Caco-2 (cell line): ENCODE measurements at regions not wholly inside any gene's neighbourhood (a gene's known extent, or its start where the extent isn't known, plus 50 kb on each side); places are given as distances from the start of the nearest gene placed in this dataset.

Experiments
- BruUV-seq: library from RNA; stranded (reverse); fragments of 400-500 nt; replicated peaks from 2 replicates; lab custom pipeline; 2021; lab: Mats Ljungman, UMichigan
- CTCF ChIA-PET: fragments of 300-600 bp; sonication (Branson Sonifier 250); formaldehyde crosslinking; loops from one replicate; lab custom pipeline; 2022; ENCODE audit warnings: antibody characterized with exemption; lab: Charles Lee
- POLR2A ChIA-PET: fragments of 300-600 bp; sonication (Branson Sonifier 250); formaldehyde crosslinking; loops from one replicate; lab custom pipeline; 2022; ENCODE audit warnings: antibody characterized with exemption; lab: Charles Lee
- DNase-seq, 2 experiments: peaks; one replicate each; pipeline versions ENCODE4 v3.0.0 to v3.0.0-alpha.2; 2020 to 2022
- H3K27me3 ChIP-seq: replicated peaks from 2 replicates; pipeline ENCODE4 v1.6.0; 2011; ENCODE audit warnings: low read length; ENCODE audit not compliant: control insufficient read depth, insufficient read depth
- H3K36me3 ChIP-seq: 2 replicates; pipeline ENCODE4 v1.5.1; 2011; ENCODE audit warnings: low read length; ENCODE audit not compliant: control insufficient read depth, insufficient read depth
- H3K4me1 ChIP-seq: fragments of 250-450 bp; sonication (Bioruptor Pico); 2 replicates; pipeline ENCODE4 v1.5.1; 2020; ENCODE audit warnings: mild to moderate bottlenecking
- H3K4me3 ChIP-seq: 2 replicates; pipeline ENCODE4 v1.5.1; 2011; ENCODE audit warnings: low read depth, mild to moderate bottlenecking, control low read depth, low read length
- H3K9me3 ChIP-seq: fragments of 250-450 bp; sonication (Bioruptor Pico); 2 replicates; pipeline ENCODE4 v1.5.1; 2020; ENCODE audit warnings: mild to moderate bottlenecking, moderate library complexity
- H3K27ac Mint-ChIP-seq: one replicate; pipeline ENCODE4 v1.8.0; 2022; ENCODE audit warnings: mixed read lengths; ENCODE audit not compliant: unreplicated experiment
- H3K27me3 Mint-ChIP-seq: one replicate; pipeline ENCODE4 v1.8.0; 2022; ENCODE audit warnings: mixed read lengths; ENCODE audit not compliant: insufficient read depth, unreplicated experiment
- H3K36me3 Mint-ChIP-seq: one replicate; pipeline ENCODE4 v1.8.0; 2022; ENCODE audit warnings: mild to moderate bottlenecking, mixed read lengths; ENCODE audit not compliant: insufficient read depth, unreplicated experiment
- H3K4me1 Mint-ChIP-seq: one replicate; pipeline ENCODE4 v1.8.0; 2022; ENCODE audit warnings: low read depth, mixed read lengths; ENCODE audit not compliant: unreplicated experiment
- H3K4me3 Mint-ChIP-seq: one replicate; pipeline ENCODE4 v1.8.0; 2022; ENCODE audit warnings: mild to moderate bottlenecking, moderate library complexity, mixed read lengths; ENCODE audit not compliant: unreplicated experiment
- H3K9me3 Mint-ChIP-seq: one replicate; pipeline ENCODE4 v1.8.0; 2022; ENCODE audit warnings: mixed read lengths; ENCODE audit not compliant: unreplicated experiment
- intact Hi-C: fragments of 100-400 bp; cut with micrococcal nuclease; formaldehyde crosslinking; loops from one replicate; pipeline ENCODE4 v1.10.0; 2022; ENCODE audit not compliant: unreplicated experiment
- TF ChIP-seq, protein P1 (sequence below), 2 experiments: fragments of 200-600 bp in 1 of 2; IDR thresholded peaks; 1 replicate in 1 of 2; 2 replicates in 1 of 2; pipeline versions ENCODE4 v1.5.1 to v1.8.0; 2011 to 2022; ENCODE audit warnings: antibody characterized with exemption in 1 of 2, control low read depth in 1 of 2, inconsistent platforms in 1 of 2, low read depth in 1 of 2, low read length in 1 of 2, mild to moderate bottlenecking in 1 of 2, moderate library complexity in 1 of 2; ENCODE audit not compliant: insufficient read depth in 1 of 2, severe bottlenecking in 1 of 2, unreplicated experiment in 1 of 2

DNA sequence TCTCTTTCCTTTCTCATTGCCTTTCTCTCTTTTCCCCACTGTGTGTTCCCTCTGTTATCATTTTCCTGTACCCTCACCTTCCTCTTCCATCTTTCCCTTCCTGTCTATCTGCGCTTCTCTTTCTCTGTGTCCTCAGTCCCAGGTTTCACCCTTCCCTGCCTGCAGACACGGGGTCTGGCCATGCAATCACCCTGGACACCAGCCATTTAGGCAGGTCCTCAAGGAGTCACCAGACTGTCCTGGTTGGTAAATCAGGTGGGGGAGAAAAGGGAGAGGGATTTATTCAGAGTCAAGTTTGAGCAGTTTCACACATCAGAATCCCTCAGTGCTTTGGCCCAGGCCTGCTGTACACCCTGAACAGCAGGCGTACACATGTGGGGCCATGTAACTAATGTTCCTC is 169.3 kb downstream of the ANKRD30B start:
- Mint-ChIP-seq H3K9me3 (peaks cover 26% of the 10 kb centered on the region), H3K27ac (no peak overlapping the region), H3K4me3 (no peak overlapping the region), H3K27me3 (no peaks in the 10 kb centered on the region), H3K36me3 (no peaks in the 10 kb centered on the region), H3K4me1 (peaks cover 6% of the 10 kb centered on the region)
- Histone ChIP-seq H3K4me3 (no peak overlapping the region), H3K9me3 (no peaks in the 10 kb centered on the region), H3K4me1 (peaks cover 7% of the 10 kb centered on the region; the same call in 1 of the 2 replicates), H3K27me3 (no peaks in the 10 kb centered on the region), H3K36me3 (no peaks in the 10 kb centered on the region)
- ChIA-PET POLR2A (no interaction called here), CTCF (no interaction called here)
- no peak for DNase-seq
- no TSS peak for BruUV-seq
- intact Hi-C loops = no loop called here
- TF ChIP-seq, protein P1, sequence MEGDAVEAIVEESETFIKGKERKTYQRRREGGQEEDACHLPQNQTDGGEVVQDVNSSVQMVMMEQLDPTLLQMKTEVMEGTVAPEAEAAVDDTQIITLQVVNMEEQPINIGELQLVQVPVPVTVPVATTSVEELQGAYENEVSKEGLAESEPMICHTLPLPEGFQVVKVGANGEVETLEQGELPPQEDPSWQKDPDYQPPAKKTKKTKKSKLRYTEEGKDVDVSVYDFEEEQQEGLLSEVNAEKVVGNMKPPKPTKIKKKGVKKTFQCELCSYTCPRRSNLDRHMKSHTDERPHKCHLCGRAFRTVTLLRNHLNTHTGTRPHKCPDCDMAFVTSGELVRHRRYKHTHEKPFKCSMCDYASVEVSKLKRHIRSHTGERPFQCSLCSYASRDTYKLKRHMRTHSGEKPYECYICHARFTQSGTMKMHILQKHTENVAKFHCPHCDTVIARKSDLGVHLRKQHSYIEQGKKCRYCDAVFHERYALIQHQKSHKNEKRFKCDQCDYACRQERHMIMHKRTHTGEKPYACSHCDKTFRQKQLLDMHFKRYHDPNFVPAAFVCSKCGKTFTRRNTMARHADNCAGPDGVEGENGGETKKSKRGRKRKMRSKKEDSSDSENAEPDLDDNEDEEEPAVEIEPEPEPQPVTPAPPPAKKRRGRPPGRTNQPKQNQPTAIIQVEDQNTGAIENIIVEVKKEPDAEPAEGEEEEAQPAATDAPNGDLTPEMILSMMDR (IDR thresholded peaks at IDR 0.05; ENCODE audit: insufficient read depth in 1 of 2, low read depth in 1 of 2, low read length in 1 of 2, severe bottlenecking in 1 of 2, unreplicated experiment in 1 of 2) = no peak

DNA sequence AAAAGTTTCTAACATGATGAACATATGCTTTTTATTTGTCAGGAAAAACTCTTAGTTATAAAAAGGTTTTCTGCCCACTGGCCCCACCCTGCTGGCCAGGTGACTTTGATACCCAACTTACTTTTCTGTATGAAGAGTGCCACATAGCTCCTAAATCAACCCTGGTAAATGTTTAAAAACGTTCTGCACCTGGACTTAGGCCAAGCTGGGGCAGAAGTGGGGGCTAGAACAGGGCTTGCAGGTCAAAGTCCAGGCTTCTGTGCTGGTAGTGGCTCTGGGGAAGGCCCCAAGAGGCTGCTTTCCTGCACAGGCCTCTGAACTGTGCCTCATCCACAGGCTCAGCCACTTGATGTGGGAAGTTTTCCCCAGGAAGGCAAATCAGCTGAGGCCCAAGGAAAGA is 171.7 kb downstream of the ANKRD30B start:
- H3K9me3 ChIP-seq = no peaks in the 10 kb centered on the region
- H3K4me3 ChIP-seq = no peak overlapping the region
- Mint-ChIP-seq H3K36me3 (no peaks in the 10 kb centered on the region), H3K9me3 (peaks cover 26% of the 10 kb centered on the region), H3K4me1 (peaks cover under 1% of the 10 kb centered on the region), H3K27me3 (no peaks in the 10 kb centered on the region), H3K4me3 (no peak overlapping the region), H3K27ac (no peak overlapping the region)
- intact Hi-C loops = no loop called here
- ChIA-PET POLR2A (no interaction called here), CTCF (no interaction called here)
- H3K4me1 ChIP-seq = peaks cover 7% of the 10 kb centered on the region; the same call in 1 of the 2 replicates
- DNase-seq = no peak
- H3K36me3 ChIP-seq = no peaks in the 10 kb centered on the region
- BruUV-seq = no TSS peak
- TF ChIP-seq, protein P1 (IDR thresholded peaks at IDR 0.05; ENCODE audit: insufficient read depth in 1 of 2, low read depth in 1 of 2, low read length in 1 of 2, severe bottlenecking in 1 of 2, unreplicated experiment in 1 of 2) = no peak
- no peaks in the 10 kb centered on the region for H3K27me3 ChIP-seq

- no peak overlapping the region for H3K4me3 Mint-ChIP-seq
- ChIA-PET POLR2A (no interaction called here), CTCF (no interaction called here)
- Histone ChIP-seq H3K27me3 (no peaks in the 10 kb centered on the region), H3K36me3 (no peaks in the 10 kb centered on the region), H3K9me3 (no peaks in the 10 kb centered on the region), H3K4me1 (peaks cover 7% of the 10 kb centered on the region; the same call in 1 of the 2 replicates), H3K4me3 (no peak overlapping the region)
- DNase-seq = no peak
- H3K9me3 Mint-ChIP-seq = peaks cover 26% of the 10 kb centered on the region
- no peaks in the 10 kb centered on the region for H3K4me1 Mint-ChIP-seq
- intact Hi-C loops = no loop called here
- H3K27ac Mint-ChIP-seq = no peak overlapping the region
- BruUV-seq = no TSS peak
- H3K36me3 Mint-ChIP-seq = no peaks in the 10 kb centered on the region
- H3K27me3 Mint-ChIP-seq = no peaks in the 10 kb centered on the region
- TF ChIP-seq, protein P1 (IDR thresholded peaks at IDR 0.05; ENCODE audit: insufficient read depth in 1 of 2, low read depth in 1 of 2, low read length in 1 of 2, severe bottlenecking in 1 of 2, unreplicated experiment in 1 of 2) = no peak
Measured at GRCh38 chr18:14921031-14921430, 173.1 kb downstream of the ANKRD30B start.
